Endothelial cell of umbilical vein (primary cell): ENCODE measurements at regions not wholly inside any gene's neighbourhood (a gene's known extent, or its start where the extent isn't known, plus 50 kb on each side); places are given as distances from the start of the nearest gene placed in this dataset.

Experiments
- BruUV-seq: library from RNA; stranded (reverse); fragments of 400-500 nt; replicated peaks from 2 replicates; lab custom pipeline; 2021; lab: Mats Ljungman, UMichigan
- CTCF ChIA-PET: fragments of 300-600, 350-600 bp; sonication (Branson Sonifier 250); formaldehyde crosslinking; loops from one replicate; lab custom pipeline; 2021; ENCODE audit warnings: antibody characterized with exemption, inconsistent platforms; lab: Charles Lee
- POLR2A ChIA-PET: fragments of 300-600, 350-600 bp; sonication (Branson Sonifier 250); formaldehyde crosslinking; loops from one replicate; lab custom pipeline; 2021; ENCODE audit warnings: antibody characterized with exemption, inconsistent platforms; lab: Charles Lee
- DNase-seq: peaks from one replicate; pipeline ENCODE4 v3.0.0-alpha.2; 2011; ENCODE audit warnings: low read depth, low spot score
- FAIRE-seq: peaks from 2 replicates; lab custom pipeline; 2011; peaks lifted over from hg19 to GRCh38; lab: Jason Lieb, UNC
- H2AFZ ChIP-seq: 2 replicates; pipeline ENCODE4 v1.6.0; 2012; ENCODE audit warnings: low read depth, low read length, control low read depth, inconsistent platforms
- H3K27ac ChIP-seq: 2 replicates; pipeline ENCODE4 v1.5.1; 2011; ENCODE audit warnings: low read depth, mild to moderate bottlenecking, control low read depth, low read length, moderate library complexity; ENCODE audit not compliant: insufficient read depth
- H3K27me3 ChIP-seq, 2 experiments: 2 replicates each; pipeline versions ENCODE4 v1.6.0 to v1.6.1; 2011; ENCODE audit warnings: low read length in 2 of 2, mixed read lengths in 1 of 2; ENCODE audit not compliant: control insufficient read depth in 2 of 2, insufficient read depth in 2 of 2
- H3K36me3 ChIP-seq, 2 experiments: 2 replicates in 1 of 2; 3 replicates in 1 of 2; pipeline ENCODE4 v1.5.1; 2011; ENCODE audit warnings: low read length in 2 of 2, mild to moderate bottlenecking in 1 of 2, moderate library complexity in 1 of 2; ENCODE audit not compliant: control insufficient read depth in 2 of 2, insufficient read depth in 2 of 2; ENCODE audit errors: extremely low read depth in 1 of 2
- H3K4me1 ChIP-seq: 3 replicates; pipeline ENCODE4 v1.5.1; 2011; ENCODE audit warnings: mild to moderate bottlenecking, low read length; ENCODE audit not compliant: control insufficient read depth, insufficient read depth; ENCODE audit errors: extremely low read depth
- H3K4me2 ChIP-seq: 2 replicates; pipeline ENCODE4 v1.6.1; 2011; ENCODE audit warnings: low read length, control low read depth, mixed read lengths; ENCODE audit not compliant: insufficient read depth
- H3K4me3 ChIP-seq, 3 experiments: fragments of 200-600 bp in 1 of 3; sonication (generic), shearing (Covaris generic) in 1 of 3; replicated peaks in 1 of 3; 2 replicates each; pipeline ENCODE4 v1.5.1; 2011 to 2016; ENCODE audit warnings: control low read depth in 3 of 3, low read length in 3 of 3, mild to moderate bottlenecking in 2 of 3, inconsistent platforms in 1 of 3, low read depth in 1 of 3, moderate library complexity in 1 of 3; ENCODE audit not compliant: insufficient read depth in 1 of 3
- H3K79me2 ChIP-seq: 2 replicates; pipeline ENCODE4 v1.6.0; 2012; ENCODE audit warnings: low read length, inconsistent platforms; ENCODE audit not compliant: control insufficient read depth, insufficient read depth
- H3K9ac ChIP-seq: replicated peaks from 2 replicates; pipeline ENCODE3; 2011; ENCODE audit warnings: low read length, control low read depth; ENCODE audit not compliant: insufficient read depth; ENCODE audit errors: extremely low read depth
- H3K9me1 ChIP-seq: replicated peaks from 3 replicates; pipeline ENCODE4 v1.6.0; 2011; ENCODE audit warnings: mild to moderate bottlenecking, low read length; ENCODE audit not compliant: control insufficient read depth, insufficient read depth; ENCODE audit errors: extremely low read depth
- H3K9me3 ChIP-seq: replicated peaks from 2 replicates; pipeline ENCODE4 v1.5.1; 2012; ENCODE audit warnings: low read length, inconsistent platforms; ENCODE audit not compliant: control insufficient read depth, insufficient read depth
- H4K20me1 ChIP-seq: replicated peaks from 2 replicates; pipeline ENCODE3; 2011; ENCODE audit warnings: mild to moderate bottlenecking, low read length; ENCODE audit not compliant: control insufficient read depth, insufficient read depth; ENCODE audit errors: extremely low read depth
- CTCF ChIP-seq, 2 donors: IDR thresholded peaks; 1 replicate in 1 of 2; 2 replicates in 1 of 2; pipeline ENCODE4 v1.5.1; 2011; ENCODE audit warnings: low read length in 2 of 2, mild to moderate bottlenecking in 2 of 2, moderate library complexity in 2 of 2, control low read depth in 1 of 2, inconsistent platforms in 1 of 2, low read depth in 1 of 2; ENCODE audit not compliant: insufficient read depth in 1 of 2; ENCODE audit errors: extremely low read depth in 1 of 2
- EZH2 ChIP-seq: IDR thresholded peaks from 2 replicates; pipeline ENCODE4 v1.6.1; 2012; ENCODE audit warnings: borderline replicate concordance, low read depth, mild to moderate bottlenecking, moderate library complexity, low read length, inconsistent platforms; ENCODE audit not compliant: severe bottlenecking
- FOS ChIP-seq: IDR thresholded peaks from 2 replicates; pipeline ENCODE4 v1.6.1; 2011; ENCODE audit warnings: mild to moderate bottlenecking, low read length, moderate library complexity, borderline replicate concordance; ENCODE audit not compliant: insufficient read depth
- GATA2 ChIP-seq: IDR thresholded peaks from 2 replicates; pipeline ENCODE4 v1.7.0; 2011; ENCODE audit warnings: low read depth, mild to moderate bottlenecking, moderate library complexity, mixed read lengths, low read length; ENCODE audit not compliant: insufficient read length, insufficient read depth
- JUN ChIP-seq: IDR thresholded peaks from 2 replicates; pipeline ENCODE4 v1.6.1; 2011; ENCODE audit warnings: borderline replicate concordance, low read depth; ENCODE audit not compliant: insufficient read length, insufficient read depth
- MAX ChIP-seq: IDR thresholded peaks from 2 replicates; pipeline ENCODE4 v1.6.1; 2011; ENCODE audit not compliant: insufficient read depth, insufficient read length
- MYC ChIP-seq: IDR thresholded peaks from one replicate; pipeline ENCODE4 v1.6.1; 2011; ENCODE audit warnings: mild to moderate bottlenecking, low read depth, low read length
- POLR2A ChIP-seq: IDR thresholded peaks from 2 replicates; pipeline ENCODE4 v1.6.1; 2012; ENCODE audit warnings: low read depth, mild to moderate bottlenecking, control low read depth, low read length
- POLR2AphosphoS5 ChIP-seq: IDR thresholded peaks from 2 replicates; pipeline ENCODE4 v1.6.1; 2012; ENCODE audit warnings: low read depth, mild to moderate bottlenecking, control low read depth, low read length, moderate library complexity; ENCODE audit not compliant: insufficient read depth
- dilution Hi-C: fragments of 300-500 bp; cut with MboI; formaldehyde crosslinking; loops from one replicate; pipeline ENCODE4 v1.15.0; 2019; ENCODE audit warnings: low sequenced_read_pairs; ENCODE audit not compliant: extremely low pct_ligation_motif_present
- intact Hi-C: fragments of 100-400 bp; cut with micrococcal nuclease; formaldehyde crosslinking; loops from one replicate; pipeline ENCODE4 v1.10.0; 2022

- no peaks in the 10 kb centered on the region for H3K9me1 ChIP-seq
- TF ChIP-seq MAX (no peak), FOS (no peak)
- no peak overlapping the region for H3K27ac ChIP-seq
- no peaks in the 10 kb centered on the region for H3K4me1 ChIP-seq
- POLR2A ChIA-PET = no interaction called here
- H3K4me2 ChIP-seq = no peak overlapping the region
- no peaks in the 10 kb centered on the region for H4K20me1 ChIP-seq
- no peak overlapping the region for H3K9ac ChIP-seq
- BruUV-seq = no TSS peak
- no peaks in the 10 kb centered on the region for H3K79me2 ChIP-seq
- FAIRE-seq (no peak), DNase-seq (no peak)
- H3K27me3 ChIP-seq = no peaks in the 10 kb centered on the region
- intact Hi-C loops = no loop called here
- peaks cover 5% of the 10 kb centered on the region for H3K9me3 ChIP-seq
- CTCF ChIA-PET = no interaction called here
- no peak overlapping the region for H2AFZ ChIP-seq
- H3K36me3 ChIP-seq = no peaks in the 10 kb centered on the region
- dilution Hi-C loops = no loop called here
- no peak overlapping the region for H3K4me3 ChIP-seq
These were observed 190.6 kb downstream of the MAF start for GRCh38 chr16:79409978-79410377.

- no peaks in the 10 kb centered on the region for H3K79me2 ChIP-seq
- no peak for DNase-seq
- BruUV-seq = no TSS peak
These were observed 192.2 kb downstream of the MAF start for GRCh38 chr16:79408355-79408754.

More at GRCh38 chr16:79408355-79408754, 192.2 kb downstream of the MAF start:
- Histone ChIP-seq H3K4me2 (no peak overlapping the region), H3K9me3 (peaks cover 7% of the 10 kb centered on the region), H3K9ac (no peak overlapping the region), H3K27me3 (no peaks in the 10 kb centered on the region), H4K20me1 (no peaks in the 10 kb centered on the region), H3K9me1 (no peaks in the 10 kb centered on the region), H3K27ac (no peak overlapping the region), H3K36me3 (no peaks in the 10 kb centered on the region), H3K4me3 (no peak overlapping the region), H3K4me1 (no peaks in the 10 kb centered on the region), H2AFZ (no peak overlapping the region)
- TF ChIP-seq CTCF (IDR thresholded peaks at IDR 0.05; ENCODE audit: extremely low read depth in 1 of 2, insufficient read depth in 1 of 2, low read depth in 1 of 2, low read length in 2 of 2) = no peak
- TF ChIP-seq MYC = no peak
- no peak for TF ChIP-seq MAX
- no peak for TF ChIP-seq JUN
- no peak for TF ChIP-seq EZH2
- TF ChIP-seq GATA2 = no peak
- no peak for TF ChIP-seq POLR2AphosphoS5
- no peak for TF ChIP-seq POLR2A
- no peak for TF ChIP-seq FOS
- intact Hi-C loops (no loop called here), dilution Hi-C loops (no loop called here)
- ChIA-PET POLR2A (no interaction called here), CTCF (no interaction called here)
- FAIRE-seq = no peak
